ENCODE measurements at regions not wholly inside any gene's neighbourhood (a gene's known extent, or its start where the extent isn't known, plus 50 kb on each side); places are given as distances from the start of the nearest gene placed in this dataset.

- peaks cover 8% of the 10 kb centered on the region; the same call in 1 of the 2 replicates for H3K27me3 ChIP-seq
- H3K4me1 ChIP-seq: no peaks in the 10 kb centered on the region
- no peak for DNase-seq
- H3K36me3 ChIP-seq: no peaks in the 10 kb centered on the region
- H3K4me3 ChIP-seq (ENCODE audit: low read depth, low read length): no peak overlapping the region
- no peak for TF ChIP-seq CTCF (IDR thresholded peaks at IDR 0.05; ENCODE audit: low read depth, low read length)
- no peaks in the 10 kb centered on the region for H3K9me3 ChIP-seq
Observed at GRCh38 chr10:4546500-4546899, 279.5 kb upstream of the AKR1E2 start.

DNA sequence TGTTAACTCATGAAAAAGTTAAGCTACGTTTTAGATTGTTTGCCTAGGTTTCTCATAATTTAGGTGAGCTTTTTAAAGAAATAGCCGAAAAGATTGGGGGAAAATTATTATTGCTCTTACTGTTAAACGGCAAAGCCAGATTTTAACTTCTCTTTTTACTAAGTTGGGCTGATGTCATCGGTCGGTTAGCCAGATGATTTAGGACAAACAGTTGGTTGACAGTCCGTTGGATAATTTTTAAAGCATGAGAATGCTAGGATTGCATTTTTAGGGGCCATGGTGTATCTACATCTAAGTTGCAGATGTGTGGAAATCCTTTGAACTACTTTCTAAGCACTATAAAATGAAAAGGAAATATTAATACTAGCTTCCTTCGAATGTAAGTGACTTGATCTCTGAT lies 280.9 kb upstream of the AKR1E2 start:
- no peak for DNase-seq

DNA sequence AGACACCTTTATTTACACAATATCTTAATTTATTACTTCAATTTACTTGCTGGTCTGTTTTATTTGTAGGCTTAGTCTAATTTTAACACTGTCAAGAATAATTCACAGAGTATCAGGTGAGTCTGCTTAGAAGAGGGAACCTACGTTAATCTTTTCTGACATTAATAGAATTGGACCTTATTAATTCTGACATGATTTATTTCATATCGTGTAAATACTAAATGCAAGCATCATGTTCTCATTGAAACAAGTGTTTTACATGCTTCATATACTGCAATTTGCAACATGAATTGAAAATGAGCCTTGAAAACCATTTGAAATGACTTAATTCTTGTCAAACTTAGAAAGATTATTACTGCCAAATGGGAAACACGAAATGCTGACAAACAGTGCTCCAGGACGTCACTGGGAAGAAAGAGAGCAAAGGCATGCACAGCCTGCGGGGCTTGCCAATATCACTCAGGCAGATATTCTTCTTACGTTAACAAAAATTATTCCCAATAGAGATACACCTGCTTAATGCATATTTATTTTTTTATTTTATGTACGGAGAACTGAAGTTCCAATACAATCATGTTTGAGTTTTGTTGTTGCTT lies 282.0 kb upstream of the AKR1E2 start:
- Histone ChIP-seq H3K4me3 (ENCODE audit: low read depth, low read length) (no peak overlapping the region), H3K36me3 (no peaks in the 10 kb centered on the region), H3K4me1 (no peaks in the 10 kb centered on the region), H3K9me3 (no peaks in the 10 kb centered on the region), H3K27me3 (peaks cover 8% of the 10 kb centered on the region; the same call in 1 of the 2 replicates)
- TF ChIP-seq CTCF (IDR thresholded peaks at IDR 0.05; ENCODE audit: low read depth, low read length): no peak
- DNase-seq: no peak

More for the DNA sequence above, 280.9 kb upstream of the AKR1E2 start:
- Histone ChIP-seq H3K27me3 (peaks cover 8% of the 10 kb centered on the region; the same call in 1 of the 2 replicates), H3K4me1 (no peaks in the 10 kb centered on the region), H3K36me3 (no peaks in the 10 kb centered on the region), H3K4me3 (ENCODE audit: low read depth, low read length) (no peak overlapping the region), H3K9me3 (no peaks in the 10 kb centered on the region)
- TF ChIP-seq CTCF (IDR thresholded peaks at IDR 0.05; ENCODE audit: low read depth, low read length): no peak

- Histone ChIP-seq H3K36me3 (no peaks in the 10 kb centered on the region), H3K4me3 (ENCODE audit: low read depth, low read length) (no peak overlapping the region)
Observed at GRCh38 chr10:4541292-4541691, 284.7 kb upstream of the AKR1E2 start.

GRCh38 chr10:4538016-4538415 lies 288.0 kb upstream of the AKR1E2 start:
- Histone ChIP-seq H3K4me1 (no peaks in the 10 kb centered on the region), H3K9me3 (no peaks in the 10 kb centered on the region), H3K4me3 (ENCODE audit: low read depth, low read length) (no peak overlapping the region), H3K27me3 (no peaks in the 10 kb centered on the region), H3K36me3 (no peaks in the 10 kb centered on the region)
- TF ChIP-seq CTCF (IDR thresholded peaks at IDR 0.05; ENCODE audit: low read depth, low read length): no peak
- no peak for DNase-seq

More at GRCh38 chr10:4541292-4541691, 284.7 kb upstream of the AKR1E2 start:
- no peak for TF ChIP-seq CTCF (IDR thresholded peaks at IDR 0.05; ENCODE audit: low read depth, low read length)
- Histone ChIP-seq H3K27me3 (peaks cover 8% of the 10 kb centered on the region; the same call in 1 of the 2 replicates), H3K9me3 (no peaks in the 10 kb centered on the region), H3K4me1 (no peaks in the 10 kb centered on the region)
- DNase-seq: no peak

DNA sequence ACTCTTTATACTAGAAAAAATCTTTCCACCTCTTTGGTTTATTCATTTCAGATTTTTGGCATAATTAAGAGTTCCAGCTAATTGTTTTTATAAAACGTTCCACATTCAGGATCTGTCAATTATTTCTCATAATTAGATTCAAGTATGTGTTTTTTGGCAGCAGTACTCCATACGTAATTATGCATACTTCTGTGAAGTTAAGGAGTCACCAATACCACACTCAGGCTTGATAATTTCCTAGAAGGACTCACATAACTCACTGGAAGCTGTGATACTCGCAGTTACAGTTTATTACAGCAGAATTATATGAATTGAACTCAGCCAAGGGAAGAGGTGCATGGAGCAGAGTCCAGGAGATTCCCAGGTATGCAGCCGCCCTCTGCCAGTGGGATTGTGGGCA lies 290.5 kb upstream of the AKR1E2 start:
- Histone ChIP-seq H3K36me3 (no peaks in the 10 kb centered on the region), H3K4me3 (ENCODE audit: low read depth, low read length) (no peak overlapping the region), H3K27me3 (no peaks in the 10 kb centered on the region), H3K9me3 (no peaks in the 10 kb centered on the region), H3K4me1 (no peaks in the 10 kb centered on the region)
- no peak for DNase-seq
- no peak for TF ChIP-seq CTCF (IDR thresholded peaks at IDR 0.05; ENCODE audit: low read depth, low read length)
